GM19043 (cell line): ENCODE measurements at regions not wholly inside any gene's neighbourhood (a gene's known extent, or its start where the extent isn't known, plus 50 kb on each side); places are given as distances from the start of the nearest gene placed in this dataset.
"Not testable (repeated sequence)": the region's sequence is repeated elsewhere in the genome, so short reads cannot be mapped to it uniquely, and the experiment has no call there.

Experiments
- ATAC-seq: cut with Tn5 transposase; IDR thresholded peaks from one replicate; pipeline ENCODE4 v1.9.1; 2021; ENCODE audit warnings: low read depth; ENCODE audit not compliant: unreplicated experiment

DNA sequence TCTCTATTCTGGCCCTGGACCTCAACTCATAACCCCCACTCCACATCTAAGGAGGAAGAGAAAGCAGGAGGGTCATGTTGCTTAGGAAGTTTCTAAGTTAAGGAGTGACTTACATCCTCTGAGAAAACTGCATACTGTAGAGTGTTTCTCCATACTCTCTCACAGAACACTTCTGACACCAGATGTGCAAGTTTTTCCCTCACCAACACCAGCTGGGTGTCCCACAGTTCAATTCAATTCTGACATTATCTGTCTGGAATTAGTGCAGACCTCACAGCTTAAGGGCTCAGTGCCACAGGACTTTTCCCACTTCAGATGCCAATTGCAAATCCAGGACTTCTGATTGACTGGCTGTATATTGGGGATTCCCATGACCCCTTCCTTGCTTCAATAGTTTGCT lies 89.0 kb upstream of the SFRP2 start:
- ATAC-seq, result no peak

DNA sequence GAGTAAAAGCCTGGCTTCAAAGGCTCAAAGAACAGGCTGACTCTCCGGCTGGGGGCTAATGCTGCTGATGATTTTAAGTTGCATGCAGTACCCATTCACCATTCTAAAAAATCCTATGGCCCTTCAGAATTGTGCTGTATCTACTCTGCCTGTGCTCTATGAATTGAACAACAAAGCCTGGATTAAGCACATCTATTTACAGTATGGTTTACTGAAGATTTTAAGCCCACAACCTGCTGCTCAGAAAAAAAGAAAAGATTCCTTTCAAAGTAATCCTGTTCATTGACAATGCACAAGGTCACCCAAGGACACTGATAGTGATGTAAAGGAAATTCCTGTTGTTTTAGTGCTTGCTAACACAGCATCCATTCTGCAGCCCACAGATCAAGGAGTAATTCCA lies 84.9 kb upstream of the SFRP2 start:
- no peak for ATAC-seq

DNA sequence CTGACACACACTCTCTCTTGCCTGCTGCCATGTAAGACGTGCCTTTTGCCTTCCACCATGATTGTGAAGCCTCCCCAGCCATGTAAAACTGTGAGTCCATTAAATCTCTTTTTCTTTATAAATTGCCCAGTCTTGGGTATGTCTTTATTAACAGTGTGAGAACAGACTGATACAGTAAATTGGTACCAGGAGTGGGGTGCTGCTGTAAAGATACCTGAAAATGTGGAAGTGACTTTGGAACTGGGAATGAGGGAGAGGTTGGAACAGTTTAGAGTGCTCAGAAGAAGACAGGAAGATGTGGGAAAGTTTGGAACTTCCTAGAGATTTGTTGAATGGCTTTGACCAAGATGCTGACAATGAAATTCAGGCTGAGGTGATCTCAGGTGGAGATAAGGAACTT lies 77.9 kb upstream of the SFRP2 start:
- not testable (repeated sequence) for ATAC-seq

DNA sequence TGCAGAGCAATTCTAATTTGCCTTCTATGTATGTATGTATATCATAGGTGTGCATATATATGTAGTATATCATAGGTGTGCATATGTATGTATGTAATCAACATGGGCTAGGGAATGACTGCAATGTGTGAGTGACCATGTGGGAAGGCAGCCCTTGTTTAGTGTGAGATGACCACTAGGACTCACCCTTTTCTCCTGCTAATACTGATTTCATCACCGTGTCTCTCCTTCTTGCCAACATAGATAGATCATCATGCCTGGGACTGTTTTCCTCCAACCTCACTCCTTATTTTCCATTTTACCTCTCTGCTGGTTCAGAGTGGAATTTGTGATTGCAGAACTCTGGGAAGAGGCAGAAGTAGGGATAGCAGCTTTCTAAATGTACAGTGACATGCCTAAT lies 63.6 kb upstream of the SFRP2 start:
- ATAC-seq, result no peak

DNA sequence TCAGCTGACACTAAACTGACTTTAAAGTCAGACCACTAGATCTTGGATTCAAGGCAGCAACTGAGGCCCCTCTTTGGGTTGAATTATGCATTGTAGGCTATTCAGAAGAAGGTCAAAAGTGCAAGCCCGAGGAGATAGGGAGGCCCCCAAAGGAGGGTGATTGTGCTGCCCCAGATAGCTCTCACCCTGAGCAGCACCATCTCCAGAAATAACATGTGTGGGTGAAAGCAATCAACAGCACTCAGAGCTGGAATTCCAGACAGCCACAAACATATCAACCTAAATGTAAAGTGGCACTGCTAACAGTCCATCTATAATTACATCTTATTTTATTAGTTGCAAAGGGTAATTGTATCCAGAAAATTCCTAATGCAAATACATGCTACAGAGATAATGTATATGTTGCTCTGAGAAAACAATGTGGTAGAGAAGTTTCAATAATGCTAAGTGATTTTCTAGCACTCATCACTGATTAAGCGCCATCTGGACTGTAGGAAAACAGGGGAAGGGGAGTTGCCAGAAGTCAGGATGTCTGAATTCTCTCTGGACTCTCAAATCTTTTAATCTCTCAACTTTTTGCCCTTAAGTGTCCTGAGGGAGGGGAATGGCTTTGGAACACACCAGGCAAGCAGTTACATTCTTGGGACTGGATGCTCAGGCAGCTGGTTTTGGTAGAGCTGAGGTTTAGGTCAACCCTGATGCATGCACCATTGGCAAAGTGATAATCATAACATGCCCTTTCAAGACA lies 61.8 kb upstream of the SFRP2 start:
- ATAC-seq, result no peak

DNA sequence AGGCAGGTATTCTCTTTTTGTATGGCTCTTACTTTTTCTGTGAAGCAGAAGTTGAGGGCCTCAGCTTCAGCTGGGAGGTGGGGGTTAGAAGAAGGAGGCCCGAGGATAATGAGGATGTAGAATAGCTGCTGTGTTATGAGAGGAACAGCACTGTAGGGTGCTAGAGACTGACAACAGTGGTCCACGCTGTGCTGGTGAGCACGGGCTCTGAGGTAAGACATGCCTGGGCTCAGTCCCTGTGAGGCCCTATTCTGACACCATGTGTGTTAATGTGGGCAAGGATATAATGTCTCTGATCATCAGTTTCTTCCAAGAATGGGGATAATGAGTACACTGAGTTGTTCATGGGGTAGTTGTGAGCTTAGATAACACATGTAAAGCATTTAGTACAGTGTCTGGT lies 55.3 kb upstream of the SFRP2 start:
- ATAC-seq, result no peak
